ENCODE measurements at regions not wholly inside any gene's neighbourhood (a gene's known extent, or its start where the extent isn't known, plus 50 kb on each side); places are given as distances from the start of the nearest gene placed in this dataset.

DNA sequence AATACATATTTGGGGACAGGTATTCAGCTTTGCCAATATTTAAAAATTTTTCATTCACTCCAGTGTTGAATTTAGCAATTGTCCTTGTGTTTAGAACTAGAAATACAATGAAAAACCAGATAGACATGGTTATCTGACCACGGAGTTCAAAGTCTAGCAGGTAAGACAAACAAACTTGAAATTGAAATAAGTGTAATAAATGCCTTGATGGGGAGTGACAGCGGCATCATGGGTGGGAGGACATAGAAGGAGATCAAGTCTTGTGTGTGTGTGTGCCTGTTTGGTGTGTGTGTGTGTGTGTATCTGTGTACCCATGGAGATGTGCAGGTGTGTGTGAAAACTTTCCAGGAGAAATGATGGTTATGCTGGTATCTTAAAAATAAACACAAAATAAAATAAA is 750.0 kb upstream of the CITED2 start:
- Mint-ChIP-seq H3K4me1 (no peaks in the 10 kb centered on the region), H3K27ac (no peak overlapping the region), H3K27me3 (no peaks in the 10 kb centered on the region), H3K9me3 (peaks cover 6 to 8% of the 10 kb centered on the region in 2 donors), H3K36me3 (peaks cover 0 to 4% of the 10 kb centered on the region in 2 donors), H3K4me3 (no peak overlapping the region)
- ATAC-seq (replicated peaks) (no peak), DNase-seq (no peak)

DNA sequence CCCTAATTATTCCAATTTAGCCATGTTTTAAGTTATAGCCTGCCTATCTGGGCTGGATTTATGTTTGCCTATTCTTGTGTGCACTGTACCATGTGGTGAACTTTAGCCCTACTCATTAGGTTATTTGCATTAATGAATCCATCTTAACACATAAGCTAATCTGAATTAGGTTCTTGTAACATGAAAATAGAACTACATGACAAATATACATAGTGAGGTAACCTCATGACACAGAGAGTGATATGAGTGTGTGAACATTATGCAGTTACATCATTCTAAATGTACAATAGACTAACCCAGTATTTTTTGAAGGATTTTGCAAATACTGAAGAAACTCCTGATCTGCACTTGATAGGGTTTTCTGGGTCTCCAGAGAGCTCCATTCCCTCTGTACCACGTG is 733.7 kb upstream of the CITED2 start:
- no peak for DNase-seq
- Mint-ChIP-seq H3K36me3 (no peaks in the 10 kb centered on the region), H3K27me3 (peaks cover 0 to 2% of the 10 kb centered on the region in 2 donors), H3K9me3 (no peaks in the 10 kb centered on the region), H3K4me1 (no peaks in the 10 kb centered on the region), H3K27ac (no peak overlapping the region), H3K4me3 (no peak overlapping the region)
- no peak for ATAC-seq (replicated peaks)

- DNase-seq (no peak), ATAC-seq (replicated peaks) (no peak)
- Mint-ChIP-seq H3K27me3 (no peaks in the 10 kb centered on the region), H3K36me3 (no peaks in the 10 kb centered on the region), H3K4me3 (no peak overlapping the region), H3K4me1 (no peaks in the 10 kb centered on the region), H3K9me3 (no peaks in the 10 kb centered on the region), H3K27ac (no peak overlapping the region)
Observed at GRCh38 chr6:140107216-140107615, 732.8 kb upstream of the CITED2 start.

DNA sequence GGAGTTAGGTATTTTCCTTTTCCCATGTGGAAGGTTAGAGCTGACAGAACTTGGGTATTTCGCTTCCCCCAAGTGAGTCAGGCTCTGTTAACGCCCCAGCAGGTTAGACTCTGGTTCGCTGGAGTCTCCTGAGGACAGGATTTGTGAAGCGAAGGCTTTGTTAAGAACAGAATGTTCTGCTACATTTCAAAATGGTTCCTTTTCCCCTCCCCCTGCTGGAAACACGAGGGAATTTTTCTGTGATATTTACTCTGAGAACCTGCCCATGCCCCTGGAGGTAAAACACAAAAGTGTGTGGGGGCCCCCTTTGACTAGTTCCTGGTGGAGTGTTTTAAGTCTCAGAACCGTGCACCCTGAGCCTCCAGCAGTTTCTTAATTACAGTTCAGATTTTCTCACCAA is 731.4 kb upstream of the CITED2 start:
- Mint-ChIP-seq H3K27me3 (no peaks in the 10 kb centered on the region), H3K9me3 (no peaks in the 10 kb centered on the region), H3K4me1 (no peaks in the 10 kb centered on the region), H3K36me3 (no peaks in the 10 kb centered on the region), H3K4me3 (no peak overlapping the region), H3K27ac (no peak overlapping the region)
- peak in 1 of 2 donors; percentile 31 for ATAC-seq (replicated peaks)
- DNase-seq: no peak

DNA sequence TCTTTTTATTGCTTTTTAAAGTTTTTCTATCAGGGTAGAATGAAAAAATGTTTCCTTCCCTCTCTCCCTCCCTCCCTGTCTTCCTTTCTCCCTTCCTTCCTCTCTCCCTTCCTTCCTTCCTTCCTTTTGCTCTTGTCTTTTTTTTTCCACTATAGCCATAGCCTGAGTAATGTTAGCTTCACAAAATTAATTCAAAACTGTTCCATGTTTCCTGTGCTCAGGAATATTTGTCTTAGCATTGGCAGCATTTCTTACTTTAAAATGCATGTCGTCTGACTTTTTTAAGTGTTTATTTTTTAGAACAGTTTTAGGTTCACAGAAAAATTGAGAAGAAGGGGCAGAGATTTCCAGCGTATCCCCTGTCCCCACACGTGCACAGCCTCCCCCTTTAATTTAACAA is 730.8 kb upstream of the CITED2 start:
- H3K9me3 Mint-ChIP-seq: no peaks in the 10 kb centered on the region
- DNase-seq (no peak), ATAC-seq (replicated peaks) (no peak)
- H3K27ac Mint-ChIP-seq: no peak overlapping the region
- H3K4me1 Mint-ChIP-seq: no peaks in the 10 kb centered on the region
- H3K27me3 Mint-ChIP-seq: no peaks in the 10 kb centered on the region
- no peaks in the 10 kb centered on the region for H3K36me3 Mint-ChIP-seq
- H3K4me3 Mint-ChIP-seq: no peak overlapping the region

DNA sequence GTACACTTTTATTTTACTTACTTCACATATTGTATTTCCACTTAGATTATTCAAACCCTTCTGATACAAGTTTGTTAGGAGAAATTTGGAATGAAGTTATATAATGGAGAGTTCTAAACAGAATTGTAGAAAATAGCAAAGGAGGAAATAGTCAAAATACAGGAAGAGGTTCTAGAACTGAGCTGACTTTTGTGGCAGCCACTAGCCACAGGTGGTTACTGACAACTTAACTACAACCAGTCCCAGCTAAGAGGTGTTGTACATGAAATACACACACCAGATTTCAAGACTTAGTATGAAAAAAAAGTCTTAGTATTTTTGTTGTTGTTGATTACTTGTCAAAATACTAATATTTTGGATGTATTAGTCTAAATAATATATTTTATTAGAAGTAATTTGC is 727.4 kb upstream of the CITED2 start:
- no peak for DNase-seq

GRCh38 chr6:140101367-140101766 is 726.9 kb upstream of the CITED2 start:
- H3K27me3 Mint-ChIP-seq: no peaks in the 10 kb centered on the region
- no peak overlapping the region for H3K27ac Mint-ChIP-seq
- H3K9me3 Mint-ChIP-seq: no peaks in the 10 kb centered on the region

More for the DNA sequence above, 727.4 kb upstream of the CITED2 start:
- Mint-ChIP-seq H3K27me3 (no peaks in the 10 kb centered on the region), H3K9me3 (no peaks in the 10 kb centered on the region), H3K4me1 (no peaks in the 10 kb centered on the region), H3K36me3 (no peaks in the 10 kb centered on the region), H3K4me3 (no peak overlapping the region), H3K27ac (no peak overlapping the region)
- no peak for ATAC-seq (replicated peaks)

DNA sequence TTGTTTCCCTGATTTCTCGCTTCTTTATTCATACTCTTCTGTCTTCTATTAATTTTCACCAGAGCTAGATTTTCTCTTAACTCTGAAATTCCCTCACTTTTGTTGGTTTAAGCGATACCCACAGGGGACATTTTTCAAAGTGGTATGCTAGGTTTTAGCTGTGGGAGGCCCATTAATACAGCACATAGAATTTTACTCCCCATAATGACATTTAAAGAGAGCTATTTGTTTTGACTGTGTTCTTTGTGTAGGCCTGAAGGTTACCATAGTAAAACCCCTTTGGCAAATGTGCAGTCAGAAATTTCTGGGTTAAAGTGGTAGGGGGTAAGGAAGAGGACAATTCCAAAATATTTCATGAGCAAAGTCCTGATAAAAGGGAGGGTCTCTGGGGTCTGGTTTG is 721.1 kb upstream of the CITED2 start:
- H3K4me3 Mint-ChIP-seq: no peak overlapping the region

More at GRCh38 chr6:140101367-140101766, 726.9 kb upstream of the CITED2 start:
- H3K4me1 Mint-ChIP-seq: no peaks in the 10 kb centered on the region
- DNase-seq (no peak), ATAC-seq (replicated peaks) (no peak)
- H3K4me3 Mint-ChIP-seq: no peak overlapping the region
- no peaks in the 10 kb centered on the region for H3K36me3 Mint-ChIP-seq

GRCh38 chr6:140091895-140092294 is 717.4 kb upstream of the CITED2 start:
- H3K27me3 Mint-ChIP-seq: no peaks in the 10 kb centered on the region
- H3K27ac Mint-ChIP-seq: no peak overlapping the region
- no peaks in the 10 kb centered on the region for H3K36me3 Mint-ChIP-seq
- H3K4me3 Mint-ChIP-seq: no peak overlapping the region
- ATAC-seq (replicated peaks) (no peak), DNase-seq (no peak)
- H3K4me1 Mint-ChIP-seq: no peaks in the 10 kb centered on the region
- H3K9me3 Mint-ChIP-seq: no peaks in the 10 kb centered on the region

More for the DNA sequence above, 721.1 kb upstream of the CITED2 start:
- no peaks in the 10 kb centered on the region for H3K4me1 Mint-ChIP-seq
- no peaks in the 10 kb centered on the region for H3K9me3 Mint-ChIP-seq
- H3K27me3 Mint-ChIP-seq: no peaks in the 10 kb centered on the region
- H3K27ac Mint-ChIP-seq: no peak overlapping the region
- H3K36me3 Mint-ChIP-seq: no peaks in the 10 kb centered on the region
- DNase-seq (no peak), ATAC-seq (replicated peaks) (no peak)

- no peak overlapping the region for H3K4me3 Mint-ChIP-seq
- H3K4me1 Mint-ChIP-seq: no peaks in the 10 kb centered on the region
- ATAC-seq (replicated peaks) (no peak), DNase-seq (no peak)
- no peaks in the 10 kb centered on the region for H3K27me3 Mint-ChIP-seq
- no peaks in the 10 kb centered on the region for H3K9me3 Mint-ChIP-seq
- H3K36me3 Mint-ChIP-seq: no peaks in the 10 kb centered on the region
- no peak overlapping the region for H3K27ac Mint-ChIP-seq
Observed at GRCh38 chr6:140090871-140091270, 716.4 kb upstream of the CITED2 start.

- Mint-ChIP-seq H3K4me1 (no peaks in the 10 kb centered on the region), H3K27ac (no peak overlapping the region), H3K27me3 (no peaks in the 10 kb centered on the region), H3K36me3 (no peaks in the 10 kb centered on the region), H3K9me3 (no peaks in the 10 kb centered on the region), H3K4me3 (no peak overlapping the region)
- DNase-seq (no peak), ATAC-seq (replicated peaks) (no peak)
Observed at GRCh38 chr6:140083375-140083774, 708.9 kb upstream of the CITED2 start.

DNA sequence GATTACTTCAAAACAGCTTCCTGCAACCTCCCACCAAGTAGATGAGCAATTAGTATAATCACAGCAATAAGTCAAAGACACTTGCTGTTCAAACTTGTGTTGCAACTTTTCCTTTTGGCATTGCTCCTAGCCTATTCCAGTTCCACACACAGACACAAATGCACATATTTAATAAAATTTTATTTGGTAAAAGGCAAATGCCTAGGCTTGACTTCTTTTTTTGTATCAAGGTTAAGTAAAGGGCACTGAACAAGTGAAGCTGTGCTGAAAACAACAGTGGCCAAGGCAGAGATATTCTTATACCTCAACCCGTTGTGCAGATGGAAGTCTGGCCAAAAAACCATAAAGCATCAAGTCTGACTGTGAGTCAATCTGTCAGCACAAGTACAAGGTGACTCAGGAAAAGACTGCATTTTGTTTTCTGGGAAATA is 708.4 kb upstream of the CITED2 start:
- no peak for ATAC-seq (replicated peaks)
- Mint-ChIP-seq H3K4me3 (no peak overlapping the region), H3K9me3 (no peaks in the 10 kb centered on the region)

DNA sequence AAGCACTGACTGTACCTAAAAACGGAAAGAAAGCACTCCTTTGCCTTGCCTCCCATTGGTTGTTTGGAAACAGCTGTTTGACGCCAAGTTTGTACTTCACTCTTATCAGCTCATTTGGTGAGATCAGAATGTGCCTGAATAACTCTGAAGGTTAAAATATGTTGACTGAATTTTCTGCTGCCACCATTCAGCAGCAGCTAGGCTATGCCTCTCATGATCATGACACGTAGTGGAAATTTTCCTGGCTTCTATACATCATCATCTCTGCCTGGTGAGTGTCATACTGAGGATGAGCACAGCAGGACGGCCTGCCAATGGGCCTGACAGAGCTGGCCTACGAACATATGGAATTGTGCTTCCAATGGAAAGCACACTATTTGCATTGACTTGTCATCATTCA is 704.9 kb upstream of the CITED2 start:
- Mint-ChIP-seq H3K27me3 (no peaks in the 10 kb centered on the region), H3K9me3 (no peaks in the 10 kb centered on the region), H3K4me3 (no peak overlapping the region), H3K4me1 (no peaks in the 10 kb centered on the region), H3K36me3 (no peaks in the 10 kb centered on the region), H3K27ac (no peak overlapping the region)
- DNase-seq (no peak), ATAC-seq (replicated peaks) (no peak)

More for the DNA sequence above, 708.4 kb upstream of the CITED2 start:
- H3K27me3 Mint-ChIP-seq: no peaks in the 10 kb centered on the region
- no peaks in the 10 kb centered on the region for H3K4me1 Mint-ChIP-seq
- H3K27ac Mint-ChIP-seq: no peak overlapping the region
- DNase-seq: no peak
- no peaks in the 10 kb centered on the region for H3K36me3 Mint-ChIP-seq

DNA sequence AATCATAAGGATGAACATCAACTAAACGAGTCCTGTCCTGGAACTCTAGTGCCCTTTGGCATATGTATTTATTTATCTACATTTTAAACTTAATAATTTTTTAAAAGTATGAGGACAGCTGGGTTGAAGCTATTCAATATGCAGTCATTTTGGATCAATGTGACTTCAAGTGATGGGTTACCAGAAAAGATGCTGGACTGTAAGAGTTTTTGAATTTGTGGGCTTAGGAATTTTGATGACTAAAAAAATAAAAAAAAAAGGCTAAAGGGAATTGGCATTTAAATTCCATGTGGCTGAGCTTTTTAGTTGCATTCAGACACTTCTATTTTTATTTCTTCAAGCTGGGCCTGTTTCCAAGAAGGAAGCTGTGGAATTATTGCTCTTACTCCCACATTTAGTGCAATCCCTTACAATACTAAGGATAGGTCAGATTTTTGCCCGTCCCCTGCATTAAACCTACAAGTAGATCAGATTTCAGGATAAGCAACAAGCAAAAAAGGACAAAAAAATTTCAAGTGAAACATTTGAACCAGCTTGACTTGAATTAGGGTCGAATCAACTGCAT is 704.2 kb upstream of the CITED2 start:
- Mint-ChIP-seq H3K4me1 (no peaks in the 10 kb centered on the region), H3K36me3 (no peaks in the 10 kb centered on the region), H3K27me3 (no peaks in the 10 kb centered on the region), H3K4me3 (no peak overlapping the region), H3K9me3 (no peaks in the 10 kb centered on the region), H3K27ac (no peak overlapping the region)
- no peak for DNase-seq
- ATAC-seq (replicated peaks): no peak

GRCh38 chr6:140077827-140078560 is 703.5 kb upstream of the CITED2 start:
- Mint-ChIP-seq H3K36me3 (no peaks in the 10 kb centered on the region), H3K27ac (no peak overlapping the region), H3K27me3 (no peaks in the 10 kb centered on the region), H3K4me3 (no peak overlapping the region), H3K4me1 (no peaks in the 10 kb centered on the region), H3K9me3 (no peaks in the 10 kb centered on the region)
- ATAC-seq (replicated peaks) (no peak), DNase-seq (no peak)

Measured in stimulated activated naive B cell treated with anti-CD40 and anti-IgM and Interleukin-4, amounts not matched to agents 10 μg/mL and 1 μg/mL and 100 μg/mL, for 72 hours (primary cell).